ENCODE measurements at regions not wholly inside any gene's neighbourhood (a gene's known extent, or its start where the extent isn't known, plus 50 kb on each side); places are given as distances from the start of the nearest gene placed in this dataset.

DNA sequence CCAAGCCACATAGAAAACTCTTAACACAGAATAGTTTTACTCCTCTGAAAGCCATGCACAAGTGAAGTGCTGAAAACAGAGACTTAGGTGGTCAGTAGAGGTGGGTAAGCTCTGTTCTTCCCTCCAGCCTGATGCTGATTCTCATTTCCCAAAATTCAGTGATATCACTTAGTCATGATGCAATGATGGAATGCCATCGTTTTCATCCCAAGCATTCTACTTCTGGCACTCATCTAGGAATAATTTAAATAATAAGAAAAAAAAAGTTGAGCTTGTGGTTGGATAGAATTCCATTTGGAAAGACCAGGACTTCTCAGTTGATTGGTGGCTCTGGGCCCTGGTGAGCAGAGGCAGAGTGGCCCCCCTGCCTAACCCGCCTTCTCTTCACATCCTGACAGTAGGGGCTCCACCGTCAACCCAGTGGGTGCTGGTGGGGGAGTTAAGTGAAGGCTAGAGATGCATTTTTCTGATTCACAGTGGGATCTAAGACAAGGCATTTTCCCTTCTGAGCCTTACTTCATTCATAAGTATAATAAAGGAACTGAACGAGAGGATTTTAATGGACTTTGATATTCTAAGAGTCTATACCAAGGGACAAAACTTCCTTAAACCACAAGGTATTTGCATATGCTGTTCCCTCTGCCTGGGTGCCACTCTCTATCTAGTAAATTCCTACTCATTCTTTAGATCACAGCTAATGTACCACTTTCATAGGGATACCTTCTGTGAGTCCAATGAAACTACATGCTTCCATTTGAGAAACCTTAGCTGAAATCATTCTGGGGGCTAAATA is 310.3 kb upstream of the DYNLRB2 start:
- TF ChIP-seq POLR2AphosphoS5 (IDR thresholded peaks at IDR 0.05) = no peak
- TF ChIP-seq, protein P1, sequence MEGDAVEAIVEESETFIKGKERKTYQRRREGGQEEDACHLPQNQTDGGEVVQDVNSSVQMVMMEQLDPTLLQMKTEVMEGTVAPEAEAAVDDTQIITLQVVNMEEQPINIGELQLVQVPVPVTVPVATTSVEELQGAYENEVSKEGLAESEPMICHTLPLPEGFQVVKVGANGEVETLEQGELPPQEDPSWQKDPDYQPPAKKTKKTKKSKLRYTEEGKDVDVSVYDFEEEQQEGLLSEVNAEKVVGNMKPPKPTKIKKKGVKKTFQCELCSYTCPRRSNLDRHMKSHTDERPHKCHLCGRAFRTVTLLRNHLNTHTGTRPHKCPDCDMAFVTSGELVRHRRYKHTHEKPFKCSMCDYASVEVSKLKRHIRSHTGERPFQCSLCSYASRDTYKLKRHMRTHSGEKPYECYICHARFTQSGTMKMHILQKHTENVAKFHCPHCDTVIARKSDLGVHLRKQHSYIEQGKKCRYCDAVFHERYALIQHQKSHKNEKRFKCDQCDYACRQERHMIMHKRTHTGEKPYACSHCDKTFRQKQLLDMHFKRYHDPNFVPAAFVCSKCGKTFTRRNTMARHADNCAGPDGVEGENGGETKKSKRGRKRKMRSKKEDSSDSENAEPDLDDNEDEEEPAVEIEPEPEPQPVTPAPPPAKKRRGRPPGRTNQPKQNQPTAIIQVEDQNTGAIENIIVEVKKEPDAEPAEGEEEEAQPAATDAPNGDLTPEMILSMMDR (IDR thresholded peaks at IDR 0.05) = no peak
